HepG2 (cell line): ENCODE measurements at regions not wholly inside any gene's neighbourhood (a gene's known extent, or its start where the extent isn't known, plus 50 kb on each side); places are given as distances from the start of the nearest gene placed in this dataset.

Experiments
- ATAC-seq: fragments of 200-7000 bp; cut with Tn5 transposase; 3 replicates; pipeline ENCODE4 v1.9.1; 2020; ENCODE audit warnings: mild to moderate bottlenecking, moderate library complexity
- BruUV-seq: library from RNA; stranded (reverse); fragments of 400-500 nt; replicated peaks from 2 replicates; lab custom pipeline; 2021; lab: Mats Ljungman, UMichigan
- CTCF ChIA-PET: fragments of 300-600 bp; formaldehyde crosslinking; extraction: SDS; loops from one replicate; lab custom pipeline; 2021; ENCODE audit warnings: low total read pairs, inconsistent platforms, low intra/inter-chr PET ratio; lab: Yijun Ruan, JAX
- POLR2A ChIA-PET: fragments of 350-600 bp; sonication (Branson Sonifier 250); formaldehyde crosslinking; loops from one replicate; lab custom pipeline; 2020; ENCODE audit warnings: antibody characterized with exemption, inconsistent platforms; lab: Yijun Ruan, JAX
- DNase-seq: peaks from one replicate; pipeline ENCODE4 v3.0.0-alpha.2; 2015; ENCODE audit warnings: low spot score
- FAIRE-seq: peaks from 3 replicates; lab custom pipeline; 2011; peaks lifted over from hg19 to GRCh38; lab: Jason Lieb, UNC
- H2AFZ ChIP-seq: one replicate; pipeline ENCODE4 v1.6.1; 2011; ENCODE audit warnings: low read length, inconsistent platforms
- H3K27ac ChIP-seq: fragments of 300-600 bp; 3 replicates; pipeline ENCODE4 v1.8.0; 2011; ENCODE audit warnings: mixed run types, mild to moderate bottlenecking, mixed read lengths, low read length, inconsistent platforms; ENCODE audit not compliant: insufficient read depth; ENCODE audit errors: extremely low read length
- H3K27me3 ChIP-seq, 2 experiments: fragments of 200-600 bp in 1 of 2; 2 replicates in 1 of 2; 3 replicates in 1 of 2; pipeline versions ENCODE4 v1.6.0 to v1.8.0; 2011; ENCODE audit warnings: low read length in 2 of 2, mild to moderate bottlenecking in 2 of 2, moderate library complexity in 2 of 2, inconsistent platforms in 1 of 2; ENCODE audit not compliant: insufficient read depth in 2 of 2, control insufficient read depth in 1 of 2
- H3K36me3 ChIP-seq, 2 experiments: fragments of 200-600 bp in 1 of 2; replicated peaks in 1 of 2; 2 replicates in 1 of 2; 3 replicates in 1 of 2; pipeline versions ENCODE4 v1.5.1 to v1.8.0; 2011; ENCODE audit warnings: low read length in 2 of 2, inconsistent platforms in 1 of 2; ENCODE audit not compliant: insufficient read depth in 2 of 2, control insufficient read depth in 1 of 2
- H3K4me1 ChIP-seq: 2 replicates; pipeline ENCODE4 v1.5.1; 2012; ENCODE audit warnings: low read length, inconsistent platforms; ENCODE audit not compliant: insufficient read depth
- H3K4me2 ChIP-seq: 2 replicates; pipeline ENCODE4 v1.6.0; 2011; ENCODE audit warnings: low read depth, low read length, inconsistent platforms
- H3K4me3 ChIP-seq, 3 experiments: fragments of 200-600 bp in 1 of 3; sonication (generic), shearing (Covaris generic) in 1 of 3; replicated peaks in 1 of 3; 2 replicates each; pipeline ENCODE4 v1.5.1; 2011 to 2016; ENCODE audit warnings: low read length in 3 of 3, inconsistent platforms in 2 of 3, low read depth in 2 of 3, mild to moderate bottlenecking in 2 of 3, control low read depth in 1 of 3, mixed read lengths in 1 of 3; ENCODE audit not compliant: insufficient read depth in 1 of 3
- H3K79me2 ChIP-seq: one replicate; pipeline ENCODE4 v1.6.1; 2011; ENCODE audit warnings: low read length, inconsistent platforms; ENCODE audit not compliant: insufficient read depth
- H3K9ac ChIP-seq: 2 replicates; pipeline ENCODE4 v1.6.0; 2011; ENCODE audit warnings: mild to moderate bottlenecking, low read depth, low read length, inconsistent platforms; ENCODE audit not compliant: insufficient read depth
- H3K9me3 ChIP-seq: 2 replicates; pipeline ENCODE4 v1.5.1; 2012; ENCODE audit warnings: mild to moderate bottlenecking, low read length
- H4K20me1 ChIP-seq: 2 replicates; pipeline ENCODE4 v1.6.0; 2011; ENCODE audit warnings: inconsistent platforms, mild to moderate bottlenecking, low read length, moderate library complexity; ENCODE audit not compliant: insufficient read depth
- CEBPG ChIP-seq: IDR thresholded peaks from 2 replicates; pipeline ENCODE4 v1.6.1; 2016
- CREB1 ChIP-seq, 2 experiments: fragments of 450-650 bp in 1 of 2; IDR thresholded peaks; 2 replicates each; pipeline ENCODE4 v1.6.1; 2016 to 2017; ENCODE audit warnings: control low read depth in 1 of 2, mild to moderate bottlenecking in 1 of 2, missing compliant biosample characterization in 1 of 2, missing genetic modification characterization in 1 of 2
- CSRNP2 ChIP-seq: sonication (generic); formaldehyde crosslinking; conservative IDR thresholded peaks from 2 replicates; pipeline ENCODE4 v1.8.0; 2022; ENCODE audit warnings: low read depth, missing genetic modification reagents
- FOXA3 ChIP-seq: IDR thresholded peaks from 2 replicates; pipeline ENCODE4 v1.6.1; 2016; ENCODE audit warnings: missing genetic modification reagents, missing compliant biosample characterization
- FOXM1 ChIP-seq: sonication (generic); formaldehyde crosslinking; IDR thresholded peaks from 2 replicates; pipeline ENCODE4 v1.5.0; 2020; ENCODE audit warnings: missing genetic modification reagents
- FOXO1 ChIP-seq: sonication (generic); formaldehyde crosslinking; IDR thresholded peaks from 2 replicates; pipeline ENCODE4 v1.4.0; 2020; ENCODE audit warnings: missing genetic modification reagents
- GFI1 ChIP-seq: sonication (generic); formaldehyde crosslinking; IDR thresholded peaks from 2 replicates; pipeline ENCODE4 v1.5.0; 2020; ENCODE audit warnings: missing genetic modification reagents, mild to moderate bottlenecking, borderline replicate concordance
- HMGXB4 ChIP-seq, 2 experiments: sonication (generic) in 1 of 2; formaldehyde crosslinking in 1 of 2; IDR thresholded peaks; 2 replicates each; pipeline versions ENCODE4 v1.4.0 to v1.6.1; 2018 to 2020; ENCODE audit warnings: missing genetic modification reagents in 2 of 2, borderline replicate concordance in 1 of 2, low read depth in 1 of 2, mild to moderate bottlenecking in 1 of 2, missing biosample characterization in 1 of 2
- HOXA5 ChIP-seq: sonication (generic); formaldehyde crosslinking; IDR thresholded peaks from 2 replicates; pipeline ENCODE4 v1.4.0; 2020; ENCODE audit warnings: missing genetic modification reagents
- NRL ChIP-seq: sonication (generic); formaldehyde crosslinking; IDR thresholded peaks from 2 replicates; pipeline ENCODE4 v1.5.0; 2020; ENCODE audit warnings: missing genetic modification reagents, mild to moderate bottlenecking, moderate library complexity, borderline replicate concordance
- PHF8 ChIP-seq: sonication (generic); formaldehyde crosslinking; IDR thresholded peaks from 2 replicates; pipeline ENCODE4 v1.5.0; 2020; ENCODE audit warnings: missing genetic modification reagents
- SMAD3 ChIP-seq: sonication (generic); formaldehyde crosslinking; IDR thresholded peaks from 2 replicates; pipeline ENCODE4 v1.4.0; 2020; ENCODE audit warnings: missing genetic modification reagents
- TBL1XR1 ChIP-seq: fragments of 150-350 bp; IDR thresholded peaks from 2 replicates; pipeline ENCODE4 v1.6.1; 2014; ENCODE audit warnings: borderline replicate concordance, low read length; ENCODE audit not compliant: partially characterized antibody
- TCF7 ChIP-seq: sonication (generic); IDR thresholded peaks from 2 replicates; pipeline ENCODE4 v1.6.1; 2016; ENCODE audit warnings: antibody characterized with exemption, low read depth
- ZNF841 ChIP-seq: sonication (generic); formaldehyde crosslinking; IDR thresholded peaks from 2 replicates; pipeline ENCODE4 v1.8.1; 2023; ENCODE audit warnings: missing genetic modification reagents, borderline replicate concordance
- WGBS: methylation state at CpG from one replicate; pipeline ENCODE4 v1.1.6; 2017; ENCODE audit warnings: low lambda C conversion rate; 5-methylcytosine and 5-hydroxymethylcytosine counted together
- in situ Hi-C: cut with HindIII; loops from 2 replicates; pipeline ENCODE4 v1.10.0; 2017; ENCODE audit warnings: low pct_unique_long_range_greater_than_20kb; ENCODE audit not compliant: extremely low pct_ligation_motif_present
- intact Hi-C: fragments of 100-400 bp; cut with micrococcal nuclease; formaldehyde crosslinking; loops from one replicate; pipeline ENCODE4 v1.10.0; 2022; ENCODE audit not compliant: unreplicated experiment

GRCh38 chr2:66899109-66899508, 464.2 kb downstream of the MEIS1 start:
- WGBS = 2% methylated on average over 2 of the region's 2 CpGs
- Histone ChIP-seq H4K20me1 (no peaks in the 10 kb centered on the region), H3K36me3 (no peaks in the 10 kb centered on the region), H3K9ac (no peak overlapping the region)
- FAIRE-seq = no peak
- no TSS peak for BruUV-seq
- TF ChIP-seq HOXA5 (CRISPR knock-in tag) = no peak
- no peak for TF ChIP-seq SMAD3 (CRISPR knock-in tag)
- TF ChIP-seq CREB1 (IDR thresholded peaks at IDR 0.05) = 0 out of 2 replicates have a peak, but pooled peaks have one; percentile 4
- TF ChIP-seq CREB1 (CRISPR knock-in tag; IDR thresholded peaks at IDR 0.05) = no peak
- no peak for TF ChIP-seq GFI1 (CRISPR knock-in tag)
- TF ChIP-seq, all 625 proteins: peak for 1
- H3K79me2 ChIP-seq = no peaks in the 10 kb centered on the region
- no peak overlapping the region for H2AFZ ChIP-seq
- H3K27ac ChIP-seq = no peak overlapping the region
- H3K9me3 ChIP-seq = peaks cover 65% of the 10 kb centered on the region
- CTCF ChIA-PET = no interaction called here
- no peak for DNase-seq
- POLR2A ChIA-PET = no interaction called here
- no peak overlapping the region for H3K4me3 ChIP-seq
- intact Hi-C loops (no loop called here), in situ Hi-C loops (no loop called here)
- ATAC-seq = no peak
- H3K4me1 ChIP-seq = no peaks in the 10 kb centered on the region
- H3K4me2 ChIP-seq = no peak overlapping the region
- no peaks in the 10 kb centered on the region for H3K27me3 ChIP-seq

- no peak for ATAC-seq
- Histone ChIP-seq H3K4me2 (no peak overlapping the region), H3K4me3 (no peak overlapping the region), H3K27me3 (no peaks in the 10 kb centered on the region), H4K20me1 (no peaks in the 10 kb centered on the region), H3K36me3 (no peaks in the 10 kb centered on the region), H3K9me3 (peaks cover 65% of the 10 kb centered on the region), H3K27ac (no peak overlapping the region), H2AFZ (no peak overlapping the region), H3K4me1 (no peaks in the 10 kb centered on the region), H3K79me2 (no peaks in the 10 kb centered on the region), H3K9ac (no peak overlapping the region)
- no TSS peak for BruUV-seq
- intact Hi-C loops = no loop called here
- no peak for TF ChIP-seq CEBPG (CRISPR knock-in tag)
- TF ChIP-seq PHF8 (CRISPR knock-in tag) = no peak
- TF ChIP-seq TCF7 = no peak
- no peak for TF ChIP-seq CSRNP2 (CRISPR knock-in tag)
- TF ChIP-seq HMGXB4 (CRISPR knock-in tag; IDR thresholded peaks at IDR 0.05; ENCODE audit: borderline replicate concordance in 1 of 2, low read depth in 1 of 2) = no peak
- no peak for TF ChIP-seq FOXO1
- no peak for TF ChIP-seq NRL
- no peak for TF ChIP-seq FOXM1 (CRISPR knock-in tag)
- TF ChIP-seq FOXA3 (CRISPR knock-in tag) = no peak
- TF ChIP-seq ZNF841 (CRISPR knock-in tag) = no peak
- no peak for TF ChIP-seq TBL1XR1
- FAIRE-seq = no peak
- DNase-seq = no peak
- ChIA-PET CTCF (no interaction called here), POLR2A (no interaction called here)
- in situ Hi-C loops = no loop called here
Measured at GRCh38 chr2:66899648-66900047, 464.7 kb downstream of the MEIS1 start.
